Hippocampal formation (tissue), 2 donors: ENCODE measurements at regions not wholly inside any gene's neighbourhood (a gene's known extent, or its start where the extent isn't known, plus 50 kb on each side); places are given as distances from the start of the nearest gene placed in this dataset.

Source experiments
- DNase-seq, 2 donors: peaks; one replicate each; lab custom pipeline; 2025; lab: John Stamatoyannopoulos, UW

DNA sequence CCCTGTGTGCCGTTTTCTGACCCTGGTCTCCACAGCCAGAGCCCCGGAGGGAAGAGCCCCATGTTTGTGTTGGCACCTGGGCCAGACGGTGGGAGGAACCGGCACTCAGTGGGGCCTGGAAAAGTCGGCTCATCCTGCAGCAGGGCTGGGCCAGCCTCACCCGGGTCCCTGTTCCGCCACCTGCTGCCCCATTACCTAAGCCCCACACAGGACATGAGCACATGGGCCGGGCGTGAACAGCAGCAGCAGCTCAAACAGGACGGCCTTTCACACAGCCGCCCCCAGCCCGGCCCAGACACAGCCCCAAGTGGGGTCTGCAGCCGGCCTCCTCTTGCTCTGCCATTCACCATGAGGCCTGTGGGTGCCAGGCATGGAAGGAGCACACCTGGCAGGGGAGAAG lies 302.4 kb downstream of the MN1 start:
- DNase-seq, result no peak

GRCh38 chr22:27501191-27501936 lies 300.2 kb downstream of the MN1 start:
- DNase-seq, result no peak

GRCh38 chr22:27502327-27502726 lies 299.2 kb downstream of the MN1 start:
- DNase-seq, result no peak

GRCh38 chr22:27504360-27505253 lies 296.9 kb downstream of the MN1 start:
- DNase-seq, result no peak

DNA sequence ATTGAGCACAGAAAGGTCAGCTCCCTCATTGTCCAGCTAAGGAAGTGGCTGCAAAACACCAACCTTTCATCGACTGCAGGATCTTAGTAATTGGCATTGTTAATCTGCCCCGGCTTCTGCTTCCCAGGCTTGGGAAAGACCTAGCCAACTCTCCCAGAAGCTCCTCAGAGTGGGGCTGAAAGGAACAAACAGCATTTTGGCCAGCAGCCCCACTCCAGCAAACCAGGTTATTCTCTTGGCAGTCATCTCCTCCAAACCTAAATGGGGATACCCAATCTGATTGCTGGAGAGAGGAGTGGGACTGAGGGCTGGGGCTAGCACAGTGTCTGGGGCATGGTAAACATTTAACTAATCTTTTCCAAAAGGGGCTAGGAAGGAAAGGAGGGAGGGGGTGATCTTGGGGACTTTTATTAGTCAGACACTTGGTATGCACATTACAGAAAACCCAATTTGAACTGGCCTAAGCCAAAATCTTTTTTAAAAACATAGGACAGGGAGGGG lies 294.4 kb downstream of the MN1 start:
- no peak for DNase-seq

DNA sequence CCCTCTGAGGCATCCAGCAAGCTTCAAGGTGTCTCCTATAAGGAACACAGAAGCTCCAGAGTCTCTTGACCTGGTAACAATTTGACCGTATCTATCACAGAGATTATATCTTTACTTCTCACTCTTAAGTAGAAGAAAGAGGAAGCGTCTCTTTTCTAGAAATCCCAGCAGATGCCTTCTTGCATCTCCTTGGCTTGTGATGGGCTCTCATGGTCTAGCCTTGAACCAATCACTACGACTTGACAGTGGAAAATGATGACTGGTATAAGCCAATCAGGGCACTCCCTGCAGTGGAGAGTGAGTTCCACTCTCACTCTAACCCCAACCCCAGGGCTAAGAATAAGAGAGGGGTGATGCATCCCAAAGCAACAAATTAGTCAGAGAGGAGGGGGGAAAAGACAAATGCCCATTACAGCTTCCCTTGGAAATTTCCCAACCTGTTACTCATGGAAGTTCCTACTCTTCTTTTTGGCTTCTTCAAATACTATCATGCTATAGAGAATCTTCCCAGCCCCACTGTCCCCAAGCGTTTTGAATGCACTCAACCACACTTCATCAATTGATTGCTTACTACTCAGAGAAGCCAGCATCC lies 293.5 kb downstream of the MN1 start:
- DNase-seq, result no peak

GRCh38 chr22:27509132-27509920 lies 292.2 kb downstream of the MN1 start:
- DNase-seq, result no peak

GRCh38 chr22:27510024-27510423 lies 291.5 kb downstream of the MN1 start:
- DNase-seq, result no peak

GRCh38 chr22:27512283-27512761 lies 289.2 kb downstream of the MN1 start:
- no peak for DNase-seq

GRCh38 chr22:27513021-27513420 lies 288.5 kb downstream of the MN1 start:
- no peak for DNase-seq

- no peak for DNase-seq
Observed at GRCh38 chr22:27514601-27515523, 286.7 kb downstream of the MN1 start.

DNA sequence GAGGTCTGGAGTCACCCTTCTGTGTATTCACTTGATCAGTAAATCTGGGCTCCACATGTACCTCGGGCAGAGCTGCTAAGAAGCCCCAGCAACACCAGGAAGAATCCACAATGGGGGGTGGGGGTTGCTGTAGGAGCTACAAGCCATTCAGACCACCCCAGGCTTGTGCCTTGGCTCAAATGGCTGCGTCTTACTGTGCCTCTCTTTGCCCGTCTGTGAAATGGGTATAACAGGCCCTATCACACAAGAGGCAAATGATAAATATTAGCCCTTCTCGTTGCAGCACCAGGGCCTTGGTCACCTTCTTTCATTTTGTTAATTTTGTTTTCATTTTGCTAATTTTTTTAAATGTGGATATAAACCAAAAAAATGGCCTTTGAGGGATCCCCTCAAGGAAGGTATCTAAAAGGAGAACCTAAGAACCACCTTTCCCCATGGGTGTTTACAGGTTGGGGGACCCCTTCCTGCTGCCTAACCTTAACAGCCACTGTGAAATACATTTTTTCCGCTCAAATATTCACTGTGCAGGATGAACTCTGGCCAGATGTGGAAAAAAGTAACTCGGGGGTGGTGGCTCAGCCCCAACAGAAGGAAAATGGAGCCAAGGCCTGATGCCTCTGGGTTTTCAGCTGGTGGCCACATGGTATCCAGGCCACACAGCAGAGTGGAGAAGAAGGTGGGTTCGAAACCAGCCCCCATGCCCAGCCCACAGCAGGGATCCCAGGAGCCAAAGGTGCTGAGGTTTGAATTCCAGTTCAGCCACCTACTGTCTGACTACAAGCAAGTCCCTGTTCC lies 284.0 kb downstream of the MN1 start:
- DNase-seq, result no peak

GRCh38 chr22:27518531-27519340 lies 282.8 kb downstream of the MN1 start:
- DNase-seq, result no peak

GRCh38 chr22:27523711-27524110 lies 277.8 kb downstream of the MN1 start:
- DNase-seq, result no peak

DNA sequence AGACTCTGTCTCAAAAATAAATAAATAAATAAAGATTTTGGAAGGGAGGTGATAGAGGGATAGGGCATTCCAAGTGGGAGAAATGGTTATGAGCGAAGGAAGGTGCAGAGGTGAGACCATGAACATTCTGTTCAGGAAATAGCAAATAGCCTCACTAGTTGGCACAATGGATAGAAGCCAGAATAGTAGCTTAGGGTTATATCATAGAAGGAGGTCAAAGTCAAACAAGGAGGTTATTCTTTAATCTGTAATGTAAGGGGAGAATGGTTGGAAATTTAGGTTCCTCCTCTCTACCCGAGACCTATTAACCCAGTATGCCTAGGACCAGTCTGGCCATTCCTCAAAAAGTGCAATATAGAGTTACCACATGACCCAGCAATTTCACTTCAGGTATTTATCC lies 275.8 kb downstream of the MN1 start:
- DNase-seq, result no peak

GRCh38 chr22:27526901-27527300 lies 274.7 kb downstream of the MN1 start:
- no peak for DNase-seq

GRCh38 chr22:27531782-27532530 lies 269.6 kb downstream of the MN1 start:
- no peak for DNase-seq

- DNase-seq, result no peak
Observed at GRCh38 chr22:27533105-27533745, 268.3 kb downstream of the MN1 start.
